Liver (tissue), 7 donors: ENCODE measurements at regions not wholly inside any gene's neighbourhood (a gene's known extent, or its start where the extent isn't known, plus 50 kb on each side); places are given as distances from the start of the nearest gene placed in this dataset.

Source experiments
- DNase-seq: peaks from one replicate; pipeline ENCODE4 v3.0.0-alpha.2; 2017; ENCODE audit warnings: low spot score
- H3K27ac ChIP-seq, 2 donors: one replicate each; pipeline ENCODE4 v1.7.0; 2013; ENCODE audit warnings: inconsistent platforms in 2 of 2, low read length in 2 of 2, control low read depth in 1 of 2, low read depth in 1 of 2, mild to moderate bottlenecking in 1 of 2
- H3K27me3 ChIP-seq, 4 donors: one replicate each; pipeline versions ENCODE4 v1.6.1 to v1.7.0; 2013; ENCODE audit warnings: low read length in 3 of 4, inconsistent platforms in 1 of 4, mild to moderate bottlenecking in 1 of 4, moderate library complexity in 1 of 4; ENCODE audit not compliant: control insufficient read depth in 4 of 4, insufficient read depth in 4 of 4
- H3K36me3 ChIP-seq, 4 donors: one replicate each; pipeline versions ENCODE4 v1.6.1 to v1.7.0; 2013; ENCODE audit warnings: low read length in 3 of 4, mild to moderate bottlenecking in 3 of 4, low read depth in 1 of 4, moderate library complexity in 1 of 4; ENCODE audit not compliant: control insufficient read depth in 4 of 4, insufficient read depth in 3 of 4
- H3K4me1 ChIP-seq, 4 donors: one replicate each; pipeline versions ENCODE4 v1.6.1 to v1.7.0; 2013; ENCODE audit warnings: low read length in 3 of 4, mild to moderate bottlenecking in 3 of 4, moderate library complexity in 1 of 4; ENCODE audit not compliant: control insufficient read depth in 4 of 4, insufficient read depth in 4 of 4
- H3K4me3 ChIP-seq, 3 donors: one replicate each; pipeline versions ENCODE4 v1.6.1 to v1.7.0; 2013; ENCODE audit warnings: low read length in 3 of 3, control low read depth in 1 of 3, low read depth in 1 of 3, mild to moderate bottlenecking in 1 of 3
- H3K9ac ChIP-seq, 2 donors: one replicate each; pipeline ENCODE4 v1.7.0; 2013; ENCODE audit warnings: low read length in 2 of 2, mild to moderate bottlenecking in 2 of 2, moderate library complexity in 2 of 2, control low read depth in 1 of 2, low read depth in 1 of 2
- H3K9me3 ChIP-seq, 4 donors: one replicate each; pipeline versions ENCODE4 v1.6.1 to v1.7.0; 2013; ENCODE audit warnings: low read length in 3 of 4; ENCODE audit not compliant: control insufficient read depth in 4 of 4
- ATF3 ChIP-seq: IDR thresholded peaks from 2 replicates; pipeline ENCODE4 v1.6.1; 2016; ENCODE audit warnings: antibody characterized with exemption
- EGR1 ChIP-seq, 2 donors: IDR thresholded peaks; 2 replicates each; pipeline ENCODE4 v1.6.1; 2016 to 2018; ENCODE audit warnings: antibody characterized with exemption in 2 of 2, low read depth in 2 of 2
- FOXA1 ChIP-seq: IDR thresholded peaks from 2 replicates; pipeline ENCODE4 v1.6.1; 2016; ENCODE audit warnings: antibody characterized with exemption
- FOXA2 ChIP-seq: IDR thresholded peaks from 2 replicates; pipeline ENCODE4 v1.6.1; 2016; ENCODE audit warnings: antibody characterized with exemption
- GABPA ChIP-seq, 2 donors: IDR thresholded peaks in 1 of 2; conservative IDR thresholded peaks in 1 of 2; 2 replicates each; pipeline ENCODE4 v1.6.1; 2016; ENCODE audit warnings: antibody characterized with exemption in 2 of 2, mild to moderate bottlenecking in 1 of 2, moderate library complexity in 1 of 2
- HNF4G ChIP-seq: IDR thresholded peaks from 2 replicates; pipeline ENCODE4 v1.6.1; 2016; ENCODE audit warnings: antibody characterized with exemption
- JUND ChIP-seq, 2 donors: IDR thresholded peaks; 2 replicates each; pipeline ENCODE4 v1.6.1; 2016; ENCODE audit warnings: antibody characterized with exemption in 2 of 2
- NR2F2 ChIP-seq: IDR thresholded peaks from 2 replicates; pipeline ENCODE4 v1.6.1; 2016; ENCODE audit warnings: antibody characterized with exemption
- RAD21 ChIP-seq, 2 donors: IDR thresholded peaks; 2 replicates each; pipeline ENCODE4 v1.6.1; 2016; ENCODE audit warnings: antibody characterized with exemption in 2 of 2, mild to moderate bottlenecking in 2 of 2
- RXRA ChIP-seq, 2 donors: IDR thresholded peaks; 2 replicates each; pipeline ENCODE4 v1.6.1; 2017 to 2018; ENCODE audit warnings: antibody characterized with exemption in 2 of 2, mild to moderate bottlenecking in 1 of 2
- SP1 ChIP-seq: IDR thresholded peaks from 2 replicates; pipeline ENCODE4 v1.6.1; 2018; ENCODE audit warnings: antibody characterized with exemption, mild to moderate bottlenecking
- TAF1 ChIP-seq: conservative IDR thresholded peaks from 2 replicates; pipeline ENCODE4 v1.6.1; 2016; ENCODE audit warnings: antibody characterized with exemption, mild to moderate bottlenecking
- YY1 ChIP-seq: IDR thresholded peaks from 2 replicates; pipeline ENCODE4 v1.6.1; 2016; ENCODE audit warnings: antibody characterized with exemption, mild to moderate bottlenecking
- ZBTB33 ChIP-seq: IDR thresholded peaks from 2 replicates; pipeline ENCODE4 v1.6.1; 2016; ENCODE audit warnings: antibody characterized with exemption
- WGBS: extraction: QIAGEN DNeasy Blood & Tissue Kit; methylation state at CpG from one replicate; pipeline ENCODE4 v1.1.7; 2013; 5-methylcytosine and 5-hydroxymethylcytosine counted together
- TF ChIP-seq, protein P1 (sequence below): IDR thresholded peaks from 2 replicates; pipeline ENCODE4 v1.6.1; 2016; ENCODE audit warnings: antibody characterized with exemption
- TF ChIP-seq, protein P2 (sequence below): IDR thresholded peaks from 2 replicates; pipeline ENCODE4 v1.6.1; 2016; ENCODE audit warnings: antibody characterized with exemption, mild to moderate bottlenecking
- donor health status: healthy.
- donor health status: healthy.
- donor health status: healthy.
- donor health status: healthy.

DNA sequence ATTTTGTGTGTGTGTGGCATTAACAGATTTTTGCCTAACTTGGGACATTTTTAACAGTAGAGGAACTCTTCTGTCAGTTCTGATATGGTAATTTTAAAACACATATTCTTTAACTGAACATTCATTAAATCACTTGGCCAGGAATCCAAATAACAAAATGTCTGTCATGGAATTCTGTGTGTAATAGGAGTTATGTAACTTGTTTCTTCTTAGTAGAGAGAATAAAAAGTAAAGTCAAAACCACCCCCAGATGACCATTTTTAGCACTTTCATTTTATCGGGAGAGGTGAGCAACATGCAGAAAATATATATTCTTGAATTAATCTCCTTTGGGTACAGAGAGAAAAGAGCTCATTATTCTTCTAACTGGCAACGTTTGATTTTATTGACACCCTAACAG is 1740.3 kb downstream of the STIM2 start:
- Histone ChIP-seq H3K27me3 (no peaks in the 10 kb centered on the region), H3K9ac (no peak overlapping the region), H3K27ac (no peak overlapping the region), H3K4me3 (no peak overlapping the region), H3K9me3 (no peaks in the 10 kb centered on the region), H3K36me3 (no peaks in the 10 kb centered on the region), H3K4me1 (no peaks in the 10 kb centered on the region)
- WGBS = 71% methylated on average over 2 of the region's 2 CpGs
- no peak for TF ChIP-seq HNF4G
- no peak for TF ChIP-seq SP1
- no peak for TF ChIP-seq EGR1 (IDR thresholded peaks at IDR 0.05; ENCODE audit: low read depth in 2 of 2)
- TF ChIP-seq YY1 = no peak
- TF ChIP-seq, protein P1, sequence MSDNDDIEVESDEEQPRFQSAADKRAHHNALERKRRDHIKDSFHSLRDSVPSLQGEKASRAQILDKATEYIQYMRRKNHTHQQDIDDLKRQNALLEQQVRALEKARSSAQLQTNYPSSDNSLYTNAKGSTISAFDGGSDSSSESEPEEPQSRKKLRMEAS = no peak
- no peak for TF ChIP-seq ZBTB33
- TF ChIP-seq, protein P2, sequence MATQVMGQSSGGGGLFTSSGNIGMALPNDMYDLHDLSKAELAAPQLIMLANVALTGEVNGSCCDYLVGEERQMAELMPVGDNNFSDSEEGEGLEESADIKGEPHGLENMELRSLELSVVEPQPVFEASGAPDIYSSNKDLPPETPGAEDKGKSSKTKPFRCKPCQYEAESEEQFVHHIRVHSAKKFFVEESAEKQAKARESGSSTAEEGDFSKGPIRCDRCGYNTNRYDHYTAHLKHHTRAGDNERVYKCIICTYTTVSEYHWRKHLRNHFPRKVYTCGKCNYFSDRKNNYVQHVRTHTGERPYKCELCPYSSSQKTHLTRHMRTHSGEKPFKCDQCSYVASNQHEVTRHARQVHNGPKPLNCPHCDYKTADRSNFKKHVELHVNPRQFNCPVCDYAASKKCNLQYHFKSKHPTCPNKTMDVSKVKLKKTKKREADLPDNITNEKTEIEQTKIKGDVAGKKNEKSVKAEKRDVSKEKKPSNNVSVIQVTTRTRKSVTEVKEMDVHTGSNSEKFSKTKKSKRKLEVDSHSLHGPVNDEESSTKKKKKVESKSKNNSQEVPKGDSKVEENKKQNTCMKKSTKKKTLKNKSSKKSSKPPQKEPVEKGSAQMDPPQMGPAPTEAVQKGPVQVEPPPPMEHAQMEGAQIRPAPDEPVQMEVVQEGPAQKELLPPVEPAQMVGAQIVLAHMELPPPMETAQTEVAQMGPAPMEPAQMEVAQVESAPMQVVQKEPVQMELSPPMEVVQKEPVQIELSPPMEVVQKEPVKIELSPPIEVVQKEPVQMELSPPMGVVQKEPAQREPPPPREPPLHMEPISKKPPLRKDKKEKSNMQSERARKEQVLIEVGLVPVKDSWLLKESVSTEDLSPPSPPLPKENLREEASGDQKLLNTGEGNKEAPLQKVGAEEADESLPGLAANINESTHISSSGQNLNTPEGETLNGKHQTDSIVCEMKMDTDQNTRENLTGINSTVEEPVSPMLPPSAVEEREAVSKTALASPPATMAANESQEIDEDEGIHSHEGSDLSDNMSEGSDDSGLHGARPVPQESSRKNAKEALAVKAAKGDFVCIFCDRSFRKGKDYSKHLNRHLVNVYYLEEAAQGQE = no peak
- TF ChIP-seq ATF3 = no peak
- TF ChIP-seq JUND (IDR thresholded peaks at IDR 0.05) = no peak
- TF ChIP-seq FOXA1 = no peak
- no peak for TF ChIP-seq GABPA (IDR thresholded peaks at IDR 0.05 in 1 of 2, conservative IDR thresholded peaks at IDR 0.05 in 1 of 2)
- no peak for TF ChIP-seq NR2F2
- TF ChIP-seq RXRA (IDR thresholded peaks at IDR 0.05) = no peak
- DNase-seq = no peak

- H3K4me3 ChIP-seq = no peak overlapping the region
- no peaks in the 10 kb centered on the region for H3K27me3 ChIP-seq
- H3K36me3 ChIP-seq = no peaks in the 10 kb centered on the region
- TF ChIP-seq, protein P1 = no peak
- TF ChIP-seq ATF3 (no peak), NR2F2 (no peak), FOXA2 (no peak), TAF1 (no peak), HNF4G (no peak), RAD21 (IDR thresholded peaks at IDR 0.05) (no peak)
- no peak for DNase-seq
- no peaks in the 10 kb centered on the region for H3K4me1 ChIP-seq
- no peak overlapping the region for H3K9ac ChIP-seq
- H3K27ac ChIP-seq = no peak overlapping the region
- whole genome bisulfite sequencing = 67% methylated on average over 3 of the region's 3 CpGs
- H3K9me3 ChIP-seq = no peaks in the 10 kb centered on the region
These were observed 1761.0 kb downstream of the STIM2 start for GRCh38 chr4:28621591-28621990.
